Upper lobe of left lung (tissue), 4 donors: ENCODE measurements at regions not wholly inside any gene's neighbourhood (a gene's known extent, or its start where the extent isn't known, plus 50 kb on each side); places are given as distances from the start of the nearest gene placed in this dataset.

Experiments
- POLR2A ChIP-seq, 4 donors: fragments of 450-650 bp; IDR thresholded peaks; one replicate each; pipeline ENCODE4 v1.5.1; 2016 to 2017; ENCODE audit warnings: antibody characterized with exemption in 4 of 4, mild to moderate bottlenecking in 2 of 4
- POLR2AphosphoS5 ChIP-seq, 2 donors: sonication (generic); formaldehyde crosslinking; IDR thresholded peaks; one replicate each; pipeline ENCODE4 v1.5.1; 2017; ENCODE audit warnings: antibody characterized with exemption in 2 of 2
- TF ChIP-seq, protein P1 (sequence below), 6 experiments: fragments of 450-650 bp in 4 of 6; fragments of 200-600 bp in 2 of 6; sonication (generic) in 2 of 6; IDR thresholded peaks; one replicate each; pipeline ENCODE4 v1.5.1; 2016 to 2019; ENCODE audit warnings: antibody characterized with exemption in 6 of 6

DNA sequence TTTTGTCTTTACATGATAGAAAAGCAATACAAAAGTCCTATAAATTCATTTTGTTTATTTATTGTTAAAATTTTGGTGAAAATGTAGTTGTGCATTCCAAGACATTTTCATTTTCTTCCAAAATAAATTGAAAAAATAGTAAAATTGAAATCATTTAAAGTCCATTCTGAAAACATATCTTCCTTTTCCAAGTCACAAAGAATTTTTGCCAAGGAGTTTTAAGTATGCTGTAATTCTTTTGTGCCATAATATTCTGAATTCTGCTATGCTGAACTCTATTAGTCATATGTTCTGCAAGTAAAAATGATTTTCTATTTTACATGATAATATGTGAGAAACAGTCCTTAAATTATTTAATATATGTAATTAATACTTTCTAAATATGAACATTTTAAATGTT, 879.6 kb upstream of the SLC10A2 start:
- TF ChIP-seq, protein P1, sequence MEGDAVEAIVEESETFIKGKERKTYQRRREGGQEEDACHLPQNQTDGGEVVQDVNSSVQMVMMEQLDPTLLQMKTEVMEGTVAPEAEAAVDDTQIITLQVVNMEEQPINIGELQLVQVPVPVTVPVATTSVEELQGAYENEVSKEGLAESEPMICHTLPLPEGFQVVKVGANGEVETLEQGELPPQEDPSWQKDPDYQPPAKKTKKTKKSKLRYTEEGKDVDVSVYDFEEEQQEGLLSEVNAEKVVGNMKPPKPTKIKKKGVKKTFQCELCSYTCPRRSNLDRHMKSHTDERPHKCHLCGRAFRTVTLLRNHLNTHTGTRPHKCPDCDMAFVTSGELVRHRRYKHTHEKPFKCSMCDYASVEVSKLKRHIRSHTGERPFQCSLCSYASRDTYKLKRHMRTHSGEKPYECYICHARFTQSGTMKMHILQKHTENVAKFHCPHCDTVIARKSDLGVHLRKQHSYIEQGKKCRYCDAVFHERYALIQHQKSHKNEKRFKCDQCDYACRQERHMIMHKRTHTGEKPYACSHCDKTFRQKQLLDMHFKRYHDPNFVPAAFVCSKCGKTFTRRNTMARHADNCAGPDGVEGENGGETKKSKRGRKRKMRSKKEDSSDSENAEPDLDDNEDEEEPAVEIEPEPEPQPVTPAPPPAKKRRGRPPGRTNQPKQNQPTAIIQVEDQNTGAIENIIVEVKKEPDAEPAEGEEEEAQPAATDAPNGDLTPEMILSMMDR (IDR thresholded peaks at IDR 0.05) = no peak
- no peak for TF ChIP-seq POLR2A (IDR thresholded peaks at IDR 0.05)
- no peak for TF ChIP-seq POLR2AphosphoS5 (IDR thresholded peaks at IDR 0.05)
